K562 (cell line): ENCODE measurements at regions not wholly inside any gene's neighbourhood (a gene's known extent, or its start where the extent isn't known, plus 50 kb on each side); places are given as distances from the start of the nearest gene placed in this dataset.
A peak's percentile ranks its signal among the peaks of the same experiment; 100 is the strongest.

Source experiments
- ATAC-seq: fragments of 200-7000 bp; cut with Tn5 transposase; 3 replicates; pipeline ENCODE4 v1.9.1; 2020; ENCODE audit warnings: moderate library complexity
- BruUV-seq: library from RNA; stranded (reverse); fragments of 400-500 nt; replicated peaks from 2 replicates; lab custom pipeline; 2021; lab: Mats Ljungman, UMichigan
- CTCF ChIA-PET: fragments of 300-600 bp; formaldehyde crosslinking; extraction: SDS; loops from one replicate; lab custom pipeline; 2021; ENCODE audit warnings: low intra/inter-chr PET ratio; lab: Yijun Ruan, JAX
- POLR2A ChIA-PET: fragments of 300-600, 350-650 bp; sonication (Branson Sonifier 250); formaldehyde crosslinking; extraction: SDS; loops from one replicate; lab custom pipeline; 2021; ENCODE audit warnings: antibody characterized with exemption, inconsistent platforms; lab: Yijun Ruan, JAX
- DNase-seq, 4 experiments: peaks; one replicate each; pipeline versions ENCODE4 v3.0.0 to v3.0.0-alpha.2; 2011 to 2018; ENCODE audit warnings: low spot score in 3 of 4, mixed read lengths in 3 of 4; ENCODE audit errors: extremely low read depth in 1 of 4
- FAIRE-seq: peaks from 2 replicates; lab custom pipeline; 2011; peaks lifted over from hg19 to GRCh38; lab: Jason Lieb, UNC
- H2AFZ ChIP-seq: 2 replicates; pipeline ENCODE4 v1.6.0; 2011; ENCODE audit warnings: low read depth, low read length, control low read depth, inconsistent platforms
- H3K27ac ChIP-seq: fragments of 200-600 bp; 3 replicates; pipeline ENCODE4 v1.8.0; 2011; ENCODE audit warnings: low read depth, mild to moderate bottlenecking, control low read depth, inconsistent platforms, low read length, moderate library complexity, mixed read lengths; ENCODE audit errors: extremely low read depth
- H3K27me3 ChIP-seq, 2 experiments: fragments of 300-600 bp in 1 of 2; 2 replicates in 1 of 2; 3 replicates in 1 of 2; pipeline versions ENCODE4 v1.6.0 to v1.8.0; 2011; ENCODE audit warnings: inconsistent platforms in 2 of 2, low read length in 2 of 2, mild to moderate bottlenecking in 1 of 2, mixed read lengths in 1 of 2, moderate library complexity in 1 of 2; ENCODE audit not compliant: control insufficient read depth in 2 of 2, insufficient read depth in 2 of 2
- H3K36me3 ChIP-seq: fragments of 300-600 bp; 3 replicates; pipeline ENCODE4 v1.8.0; 2011; ENCODE audit warnings: mild to moderate bottlenecking, low read length, inconsistent platforms; ENCODE audit not compliant: control insufficient read depth, insufficient read depth
- H3K4me1 ChIP-seq, 2 experiments: fragments of 200-600 bp in 1 of 2; replicated peaks in 1 of 2; 2 replicates in 1 of 2; 3 replicates in 1 of 2; pipeline versions ENCODE4 v1.5.1 to v1.8.0; 2011; ENCODE audit warnings: inconsistent platforms in 2 of 2, low read length in 2 of 2, mild to moderate bottlenecking in 1 of 2, mixed read lengths in 1 of 2, moderate library complexity in 1 of 2; ENCODE audit not compliant: control insufficient read depth in 2 of 2, insufficient read depth in 2 of 2
- H3K4me2 ChIP-seq: 2 replicates; pipeline ENCODE4 v1.6.1; 2011; ENCODE audit warnings: low read length, control low read depth, inconsistent platforms, mixed read lengths; ENCODE audit not compliant: insufficient read depth
- H3K4me3 ChIP-seq: fragments of 200-600 bp; sonication (generic), shearing (Covaris generic); 2 replicates; pipeline ENCODE4 v1.5.1; 2016; ENCODE audit warnings: control low read depth, inconsistent platforms
- H3K79me2 ChIP-seq: fragments of 200-600 bp; 3 replicates; pipeline ENCODE4 v1.8.0; 2011; ENCODE audit warnings: low read length, inconsistent platforms; ENCODE audit not compliant: control insufficient read depth, insufficient read depth
- H3K9ac ChIP-seq, 2 experiments: 2 replicates each; pipeline versions ENCODE4 v1.6.0 to v1.6.1; 2011; ENCODE audit warnings: low read depth in 2 of 2, low read length in 2 of 2, control low read depth in 1 of 2, inconsistent platforms in 1 of 2, mild to moderate bottlenecking in 1 of 2, mixed read lengths in 1 of 2; ENCODE audit not compliant: insufficient read depth in 1 of 2
- H3K9me1 ChIP-seq: one replicate; pipeline ENCODE4 v1.6.0; 2011; ENCODE audit warnings: inconsistent platforms, mild to moderate bottlenecking, low read length, moderate library complexity; ENCODE audit not compliant: control insufficient read depth, insufficient read depth
- H3K9me3 ChIP-seq: replicated peaks from 2 replicates; pipeline ENCODE4 v1.5.1; 2011; ENCODE audit warnings: low read depth, low read length, inconsistent platforms; ENCODE audit not compliant: control insufficient read depth, insufficient read depth
- H4K20me1 ChIP-seq: replicated peaks from 2 replicates; pipeline ENCODE4 v1.6.1; 2011; ENCODE audit warnings: low read length, inconsistent platforms, mixed read lengths; ENCODE audit not compliant: control insufficient read depth, insufficient read depth
- PHF8 ChIP-seq: fragments of 200-600 bp; sonication (generic); IDR thresholded peaks from 2 replicates; pipeline ENCODE4 v1.6.1; 2012; ENCODE audit warnings: mixed run types, mild to moderate bottlenecking, inconsistent platforms, low read length, moderate library complexity, borderline replicate concordance
- SAFB ChIP-seq: fragments of 200-400 bp; formaldehyde crosslinking; IDR thresholded peaks from 2 replicates; pipeline ENCODE4 v1.6.1; 2017; ENCODE audit warnings: low read depth, low read length, borderline replicate concordance
- ZBTB17 ChIP-seq: fragments of 450-650 bp; formaldehyde crosslinking; IDR thresholded peaks from 2 replicates; pipeline ENCODE4 v1.4.0; 2020; ENCODE audit warnings: mild to moderate bottlenecking
- ZMIZ1 ChIP-seq, 2 experiments: fragments of 150-350 bp in 1 of 2; IDR thresholded peaks; 2 replicates each; pipeline ENCODE4 v1.6.1; 2012 to 2016; ENCODE audit warnings: low read depth in 2 of 2, low read length in 2 of 2, mild to moderate bottlenecking in 1 of 2, moderate library complexity in 1 of 2
- WGBS: fragments of 100-300 bp; shearing (Covaris generic); methylation state at CpG from one replicate; pipeline ENCODE4 v1.1.6; 2016; ENCODE audit warnings: low coverage, mixed read lengths; ENCODE audit not compliant: insufficient coverage; ENCODE audit errors: missing lambda C conversion rate; 5-methylcytosine and 5-hydroxymethylcytosine counted together
- in situ Hi-C: fragments of 300-500 bp; cut with MboI; formaldehyde crosslinking; loops from 4 replicates; pipeline ENCODE4 v1.15.0; 2018; ENCODE audit warnings: inconsistent platforms, mixed read lengths
- intact Hi-C: fragments of 100-400 bp; cut with micrococcal nuclease; formaldehyde crosslinking; loops from 2 replicates; pipeline ENCODE4 v1.14.2; 2022
- TF ChIP-seq, protein P1 (sequence below): sonication (generic); formaldehyde crosslinking; IDR thresholded peaks from 2 replicates; pipeline ENCODE4 v1.8.0; 2023; ENCODE audit warnings: mild to moderate bottlenecking, missing genetic modification reagents

GRCh38 chr12:25052914-25053211 is 104.0 kb upstream of the BCAT1 start:
- FAIRE-seq = no peak
- H3K9ac ChIP-seq = 0 out of 4 replicates have a peak overlapping the region, but pooled peaks of 1 of the 2 experiments have one; percentile 26
- peak overlapping the region; percentile 61 for H3K4me2 ChIP-seq
- peak overlapping the region; percentile 74 for H2AFZ ChIP-seq
- H3K79me2 ChIP-seq = no peaks in the 10 kb centered on the region
- H3K4me3 ChIP-seq = peak overlapping the region; percentile 17
- H4K20me1 ChIP-seq = no peaks in the 10 kb centered on the region
- H3K4me1 ChIP-seq = no peaks in the 10 kb centered on the region; a peak in 2 of 5 replicates
- ChIA-PET POLR2A (interaction anchor here (0.6 to 0.9 kb wide), 3 partner anchors 10 to 166 kb away, joined by 3 to 4 read pairs (median 3); no protein-coding TSS in a partner anchor), CTCF (no interaction called here)
- no peaks in the 10 kb centered on the region for H3K36me3 ChIP-seq
- 0% methylated on average over 1 of the region's 1 CpG for WGBS
- in situ Hi-C loops = no loop called here
- H3K27me3 ChIP-seq = peaks cover 3 to 4% of the 10 kb centered on the region in 2 experiments; a peak in 2 of 5 replicates
- H3K9me1 ChIP-seq = no peaks in the 10 kb centered on the region
- intact Hi-C loops = loop anchor here (10.0 kb wide), 1 partner anchor 62 kb away; no protein-coding TSS in a partner anchor
- H3K27ac ChIP-seq = peak overlapping the region; percentile 63; the same call in 2 of the 3 replicates
- TSS peak; percentile 71 for BruUV-seq
- TF ChIP-seq SAFB = no peak
- 0 out of 2 replicates have a peak, but pooled peaks have one; percentile 1 for TF ChIP-seq ZBTB17 (CRISPR knock-in tag)
- 0 out of 2 replicates have a peak, but pooled peaks have one; percentile 1 for TF ChIP-seq PHF8
- no peak for TF ChIP-seq ZMIZ1 (IDR thresholded peaks at IDR 0.05; ENCODE audit: low read depth in 2 of 2, low read length in 2 of 2)
- TF ChIP-seq, protein P1, sequence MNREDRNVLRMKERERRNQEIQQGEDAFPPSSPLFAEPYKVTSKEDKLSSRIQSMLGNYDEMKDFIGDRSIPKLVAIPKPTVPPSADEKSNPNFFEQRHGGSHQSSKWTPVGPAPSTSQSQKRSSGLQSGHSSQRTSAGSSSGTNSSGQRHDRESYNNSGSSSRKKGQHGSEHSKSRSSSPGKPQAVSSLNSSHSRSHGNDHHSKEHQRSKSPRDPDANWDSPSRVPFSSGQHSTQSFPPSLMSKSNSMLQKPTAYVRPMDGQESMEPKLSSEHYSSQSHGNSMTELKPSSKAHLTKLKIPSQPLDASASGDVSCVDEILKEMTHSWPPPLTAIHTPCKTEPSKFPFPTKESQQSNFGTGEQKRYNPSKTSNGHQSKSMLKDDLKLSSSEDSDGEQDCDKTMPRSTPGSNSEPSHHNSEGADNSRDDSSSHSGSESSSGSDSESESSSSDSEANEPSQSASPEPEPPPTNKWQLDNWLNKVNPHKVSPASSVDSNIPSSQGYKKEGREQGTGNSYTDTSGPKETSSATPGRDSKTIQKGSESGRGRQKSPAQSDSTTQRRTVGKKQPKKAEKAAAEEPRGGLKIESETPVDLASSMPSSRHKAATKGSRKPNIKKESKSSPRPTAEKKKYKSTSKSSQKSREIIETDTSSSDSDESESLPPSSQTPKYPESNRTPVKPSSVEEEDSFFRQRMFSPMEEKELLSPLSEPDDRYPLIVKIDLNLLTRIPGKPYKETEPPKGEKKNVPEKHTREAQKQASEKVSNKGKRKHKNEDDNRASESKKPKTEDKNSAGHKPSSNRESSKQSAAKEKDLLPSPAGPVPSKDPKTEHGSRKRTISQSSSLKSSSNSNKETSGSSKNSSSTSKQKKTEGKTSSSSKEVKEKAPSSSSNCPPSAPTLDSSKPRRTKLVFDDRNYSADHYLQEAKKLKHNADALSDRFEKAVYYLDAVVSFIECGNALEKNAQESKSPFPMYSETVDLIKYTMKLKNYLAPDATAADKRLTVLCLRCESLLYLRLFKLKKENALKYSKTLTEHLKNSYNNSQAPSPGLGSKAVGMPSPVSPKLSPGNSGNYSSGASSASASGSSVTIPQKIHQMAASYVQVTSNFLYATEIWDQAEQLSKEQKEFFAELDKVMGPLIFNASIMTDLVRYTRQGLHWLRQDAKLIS = 0 out of 2 replicates have a peak, but pooled peaks have one; percentile 23
- ATAC-seq = peak; percentile 23; the same call in 2 of the 3 replicates
- H3K9me3 ChIP-seq = no peaks in the 10 kb centered on the region
- DNase-seq = no peak
